8988T (cell line): ENCODE measurements at regions not wholly inside any gene's neighbourhood (a gene's known extent, or its start where the extent isn't known, plus 50 kb on each side); places are given as distances from the start of the nearest gene placed in this dataset.
"Not testable (repeated sequence)": the region's sequence is repeated elsewhere in the genome, so short reads cannot be mapped to it uniquely, and the experiment has no call there.

ENCODE experiments used
- DNase-seq: peaks from one replicate; pipeline ENCODE4 v3.0.0; 2011

GRCh38 chrX:40788698-40789097 lies 53.4 kb upstream of the MED14 start:
- DNase-seq, result not testable (repeated sequence)

GRCh38 chrX:40792433-40792832 lies 57.1 kb upstream of the MED14 start:
- DNase-seq, result no peak

DNA sequence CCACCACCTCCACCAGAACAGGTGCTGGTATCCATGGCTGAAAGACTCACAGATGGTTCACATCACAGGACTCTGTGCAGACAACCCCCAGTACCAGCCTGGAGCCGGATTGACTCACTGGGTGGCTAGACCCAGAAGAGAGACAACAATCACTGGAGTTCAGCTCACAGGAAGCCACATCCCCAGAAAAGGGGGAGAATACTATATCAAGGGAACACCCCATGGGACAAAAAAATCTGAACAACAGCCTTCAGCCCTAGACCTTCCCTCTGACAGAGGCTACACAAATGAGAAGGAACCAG lies 59.4 kb upstream of the MED14 start:
- DNase-seq, result not testable (repeated sequence)

DNA sequence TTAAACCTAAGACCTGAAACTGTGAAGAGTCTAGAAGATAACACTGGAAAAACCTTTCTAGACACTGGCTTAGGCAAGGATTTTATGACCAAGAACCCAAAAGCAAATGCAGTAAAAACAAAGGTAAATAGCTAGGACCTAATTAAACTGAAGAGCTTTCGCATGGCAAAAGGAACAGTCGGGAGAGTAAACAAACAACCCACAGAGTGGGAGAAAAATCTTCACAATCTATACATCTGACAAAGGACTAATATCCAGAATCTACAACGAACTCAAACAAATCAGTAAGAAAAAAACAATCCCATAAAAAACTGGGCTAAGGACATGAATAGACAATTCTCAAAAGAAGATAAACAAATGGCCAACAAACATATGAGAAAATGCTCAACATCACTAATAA lies 64.4 kb upstream of the MED14 start:
- not testable (repeated sequence) for DNase-seq

- DNase-seq, result no peak
Measured at GRCh38 chrX:40805404-40805803, 70.1 kb upstream of the MED14 start.

- DNase-seq, result no peak
Measured at GRCh38 chrX:40806513-40807220, 71.3 kb upstream of the MED14 start.

- no peak for DNase-seq
Measured at GRCh38 chrX:40807384-40807783, 72.0 kb upstream of the MED14 start.

- DNase-seq, result no peak
Measured at GRCh38 chrX:40808203-40808602, 72.9 kb upstream of the MED14 start.

GRCh38 chrX:40809210-40809609 lies 73.9 kb upstream of the MED14 start:
- no peak for DNase-seq

DNA sequence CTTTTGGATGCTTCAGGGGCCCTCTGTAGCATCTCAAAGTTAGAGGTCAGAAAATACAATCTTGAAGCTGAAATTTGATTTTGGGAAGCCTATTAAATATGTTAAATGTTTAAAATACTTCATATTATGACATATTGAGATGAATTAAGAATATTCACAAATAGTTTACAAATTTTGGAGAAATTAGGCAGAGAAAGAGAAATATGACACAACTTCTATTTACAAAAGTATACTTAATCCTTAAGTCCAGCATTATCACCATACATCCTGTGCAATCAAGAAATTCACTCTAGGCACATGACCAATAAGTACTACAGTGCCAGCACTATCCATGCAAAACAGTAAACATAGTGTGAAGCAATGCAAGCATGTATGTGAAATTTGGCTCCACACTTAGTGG lies 79.7 kb upstream of the MED14 start:
- DNase-seq, result not testable (repeated sequence)

DNA sequence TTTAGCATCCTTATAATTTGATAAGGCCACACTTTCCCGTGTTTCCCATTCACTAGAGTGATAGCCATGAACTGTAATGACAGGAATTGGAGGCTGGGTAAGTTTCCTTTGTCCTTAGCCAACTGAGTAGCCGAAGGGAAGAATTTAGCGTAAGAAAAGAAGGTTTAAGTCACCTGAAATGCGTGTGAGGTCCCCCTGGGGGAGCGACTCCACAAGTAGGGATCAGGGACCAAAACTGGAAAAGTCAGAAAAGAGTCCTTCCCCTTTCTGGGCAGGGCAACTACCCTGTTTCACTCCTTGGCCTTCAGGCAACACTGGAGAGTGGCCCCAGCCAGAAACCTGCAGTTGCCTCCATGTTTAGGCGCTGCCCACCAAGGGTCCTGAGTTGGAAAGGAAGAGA lies 81.6 kb upstream of the MED14 start:
- no peak for DNase-seq

GRCh38 chrX:40818236-40818635 lies 82.9 kb upstream of the MED14 start:
- no peak for DNase-seq

- DNase-seq, result no peak
Measured at GRCh38 chrX:40821780-40822179, 86.4 kb upstream of the MED14 start.

DNA sequence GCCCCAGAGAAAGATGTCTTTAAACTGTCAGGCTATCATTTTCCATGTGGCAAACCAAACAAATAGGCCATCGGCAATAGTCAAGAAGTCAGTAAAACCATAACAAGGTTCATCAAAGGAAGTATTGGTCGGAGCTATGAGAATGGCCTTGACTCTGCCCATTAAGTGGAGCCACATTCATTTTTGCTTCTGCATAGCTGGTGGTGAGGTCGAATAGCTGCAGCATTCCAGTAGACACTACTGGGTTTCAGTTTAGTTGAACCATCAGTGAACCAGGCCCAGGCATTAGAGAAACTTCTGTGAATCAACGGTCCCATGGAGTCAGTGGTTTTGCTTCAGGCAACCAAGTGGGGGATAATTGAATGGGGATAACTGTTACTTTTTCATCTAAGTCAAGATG lies 92.0 kb upstream of the MED14 start:
- no peak for DNase-seq

DNA sequence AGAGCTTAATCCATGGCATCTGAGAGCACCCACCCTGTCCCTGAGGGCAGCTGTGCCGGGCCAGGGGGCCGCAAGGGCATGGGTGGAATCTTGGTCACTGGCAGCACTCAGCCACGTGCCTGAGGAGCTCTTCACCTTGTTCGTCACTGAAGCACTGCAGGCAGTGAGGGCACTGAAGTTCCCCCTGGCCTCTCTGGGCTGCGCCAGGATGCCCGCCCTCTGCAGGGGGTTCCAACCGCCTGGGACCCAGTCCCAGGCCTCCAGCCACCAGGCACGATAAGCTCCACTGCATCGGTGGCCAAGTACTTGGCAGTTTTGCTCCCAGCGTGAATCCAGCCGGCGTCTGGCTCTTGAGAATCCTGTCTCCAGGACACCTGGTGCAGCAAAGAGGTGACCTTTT lies 96.4 kb upstream of the MED14 start:
- DNase-seq, result no peak

DNA sequence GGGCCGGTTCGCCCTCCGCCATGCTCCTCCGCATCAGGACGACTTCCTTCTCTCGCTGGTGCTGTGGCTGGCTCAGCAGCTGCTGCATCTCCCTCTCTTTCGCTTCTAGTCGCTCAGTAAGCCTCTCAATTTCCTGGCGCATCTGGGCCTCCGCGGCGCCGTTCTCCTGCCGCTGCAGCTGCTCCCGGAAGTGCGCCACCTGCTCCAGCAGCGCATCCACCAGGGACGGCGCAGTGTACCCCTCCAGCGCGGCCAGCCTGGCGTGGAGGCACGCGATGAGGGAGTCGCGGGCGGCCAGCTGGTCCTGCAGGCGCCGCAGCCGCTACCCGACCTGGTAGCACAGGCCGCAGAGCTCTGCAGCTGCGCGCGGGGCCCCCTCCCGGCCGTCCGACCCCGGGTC lies 97.4 kb upstream of the MED14 start:
- DNase-seq, result no peak

DNA sequence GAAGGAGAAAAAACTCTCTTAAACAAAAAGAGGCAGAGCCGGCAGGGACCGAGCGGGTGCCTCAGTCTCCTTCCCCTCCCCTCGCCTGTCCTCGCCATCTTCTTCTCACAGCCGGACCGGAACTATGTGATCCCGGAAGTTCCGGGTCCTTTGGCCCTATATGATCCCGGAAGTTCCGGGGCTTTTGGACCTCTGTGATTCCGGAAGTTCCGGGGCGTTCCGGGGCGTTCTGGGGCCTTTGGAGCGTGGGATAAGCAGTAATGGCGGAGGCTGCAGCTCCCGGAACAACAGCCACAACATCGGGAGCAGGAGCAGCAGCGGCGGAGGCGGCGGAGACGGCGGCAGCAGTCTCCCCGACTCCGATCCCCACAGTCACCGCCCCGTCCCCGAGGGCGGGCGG lies 98.9 kb upstream of the MED14 start:
- no peak for DNase-seq

GRCh38 chrX:40835526-40835925 lies 100.2 kb upstream of the MED14 start:
- no peak for DNase-seq

- DNase-seq, result no peak
Measured at GRCh38 chrX:40843643-40844042, 108.3 kb upstream of the MED14 start.

DNA sequence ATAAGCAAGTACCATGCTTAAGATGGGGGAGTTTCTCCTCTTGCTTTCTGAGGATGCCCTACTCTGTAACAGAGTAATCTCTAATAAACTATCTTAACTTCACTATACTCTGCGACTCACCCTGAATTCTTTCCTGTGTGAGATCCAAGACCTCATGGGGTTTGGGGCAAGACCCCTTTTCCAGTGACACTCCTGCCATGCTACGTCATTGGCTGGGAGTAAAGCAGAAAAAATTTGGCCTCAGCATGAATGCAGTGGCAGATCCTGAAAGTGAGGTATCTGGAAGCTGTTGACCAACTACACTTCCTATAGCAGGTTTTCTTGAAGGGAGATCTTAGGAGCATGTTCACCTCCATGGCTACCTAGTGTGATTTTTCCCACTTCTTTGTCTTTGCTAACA lies 109.1 kb upstream of the MED14 start:
- DNase-seq, result no peak

DNA sequence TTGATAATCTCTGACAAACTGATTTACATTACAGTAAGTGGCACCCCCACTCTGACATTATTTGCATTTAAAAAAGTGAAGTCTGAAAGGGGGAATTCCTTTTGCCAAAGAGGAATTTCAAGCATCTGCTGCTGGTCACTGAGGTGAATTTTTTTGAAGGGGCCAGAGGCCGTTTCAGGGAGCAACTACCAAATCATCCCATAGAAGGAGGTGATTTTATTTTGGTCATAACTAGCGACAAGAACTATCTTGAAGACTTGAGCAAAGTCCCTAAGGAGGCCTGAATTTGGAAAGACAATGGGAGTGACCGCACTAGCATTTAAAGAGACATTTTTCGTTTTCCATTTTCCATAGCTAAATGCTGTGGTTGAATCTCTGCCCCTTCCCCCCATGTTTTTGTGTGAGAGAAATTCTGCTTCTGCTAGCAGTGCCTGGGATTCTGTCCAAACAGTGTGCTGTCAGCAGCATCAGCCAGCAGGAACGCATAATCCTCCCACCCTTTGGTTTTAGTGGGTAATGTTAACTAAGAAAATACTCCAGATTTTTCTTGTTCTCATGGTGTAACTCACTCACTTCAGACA lies 110.1 kb upstream of the MED14 start:
- DNase-seq, result no peak

DNA sequence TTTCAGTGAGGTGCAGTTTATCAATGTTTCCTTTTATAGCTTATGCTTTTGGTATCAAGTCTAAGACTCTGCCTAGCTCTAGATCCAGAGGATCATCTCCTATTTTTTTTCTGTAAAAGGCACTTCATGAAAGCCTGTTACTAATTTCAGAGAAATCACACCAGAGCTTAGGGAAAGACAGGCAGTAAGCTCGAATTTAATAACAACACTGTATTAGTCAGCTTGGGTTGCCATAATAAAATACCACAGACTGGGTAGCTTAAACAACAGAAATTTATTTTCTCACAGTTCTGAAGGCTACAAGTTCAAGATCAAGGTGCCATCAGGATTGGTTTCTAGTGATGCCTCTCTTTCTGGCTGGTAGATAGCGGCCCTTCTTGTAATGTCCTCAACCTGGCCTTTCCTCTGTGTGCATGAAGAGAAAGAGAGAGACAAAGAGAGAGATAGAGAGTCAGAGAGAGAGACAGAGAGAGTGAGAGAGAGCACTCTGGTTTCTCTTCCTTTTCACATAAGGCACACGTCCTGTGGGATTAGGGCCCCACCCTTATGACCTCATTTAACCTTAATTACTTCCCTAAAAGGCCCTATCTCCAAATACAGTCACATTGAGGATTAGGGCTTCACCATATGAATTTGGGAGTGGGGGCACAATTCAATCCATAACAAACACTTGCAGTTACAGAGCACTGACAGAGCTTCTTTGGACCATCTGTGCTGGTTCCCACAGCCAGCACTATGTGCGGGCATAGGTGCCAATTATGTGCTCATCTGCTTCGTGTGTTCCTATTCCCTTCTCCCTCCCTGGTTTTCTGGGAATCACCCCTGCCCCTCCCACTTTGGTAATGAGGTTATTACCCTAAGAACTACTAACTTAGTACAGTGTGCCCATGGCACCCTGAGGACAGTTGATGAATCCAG lies 114.8 kb upstream of the MED14 start:
- DNase-seq, result no peak

DNA sequence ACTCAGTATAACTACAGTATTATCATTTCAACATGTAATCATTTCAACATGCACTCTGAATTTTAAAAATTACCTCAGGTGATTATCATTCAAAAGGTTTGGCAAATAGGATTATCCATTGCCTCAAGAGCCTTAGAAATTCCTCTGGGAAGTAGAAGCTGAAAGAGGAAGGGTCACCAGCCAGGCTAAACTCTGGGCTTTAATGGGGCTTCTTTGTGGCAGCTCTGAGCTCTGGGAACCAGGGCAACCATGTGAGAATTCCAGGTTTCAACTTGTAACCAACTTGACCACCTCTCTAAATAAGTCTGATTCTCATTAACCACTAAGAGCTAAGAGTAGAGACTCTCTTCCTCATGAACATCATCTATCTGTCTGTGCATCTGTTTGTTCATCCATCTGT lies 117.2 kb upstream of the MED14 start:
- no peak for DNase-seq
